Daoy (cell line): ENCODE measurements at regions not wholly inside any gene's neighbourhood (a gene's known extent, or its start where the extent isn't known, plus 50 kb on each side); places are given as distances from the start of the nearest gene placed in this dataset.

Experiments used
- DNase-seq: peaks from one replicate; pipeline ENCODE4 v3.0.0-alpha.2; 2015; ENCODE audit warnings: low read depth

GRCh38 chr11:91869686-91870085, 354.9 kb upstream of the FAT3 start:
- no peak for DNase-seq

DNA sequence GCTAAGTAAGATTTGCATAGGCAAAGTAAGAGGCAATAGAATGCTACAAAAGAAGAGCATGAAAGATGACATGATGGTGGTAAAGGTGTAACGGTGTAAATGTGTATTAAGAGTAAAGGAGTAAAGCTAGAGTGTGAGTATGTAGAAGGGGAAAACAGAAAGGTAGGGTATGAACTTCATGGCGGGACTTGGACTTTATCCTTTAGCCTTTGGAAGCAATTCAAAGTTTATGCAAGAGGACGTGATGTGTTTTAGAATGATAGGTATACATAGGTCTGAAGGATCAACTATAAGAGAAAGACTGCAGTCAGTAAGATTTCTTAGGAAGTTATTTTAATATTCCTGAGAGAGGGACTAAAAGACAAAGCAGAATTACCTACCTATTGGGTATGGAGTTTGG, 358.0 kb upstream of the FAT3 start:
- no peak for DNase-seq

DNA sequence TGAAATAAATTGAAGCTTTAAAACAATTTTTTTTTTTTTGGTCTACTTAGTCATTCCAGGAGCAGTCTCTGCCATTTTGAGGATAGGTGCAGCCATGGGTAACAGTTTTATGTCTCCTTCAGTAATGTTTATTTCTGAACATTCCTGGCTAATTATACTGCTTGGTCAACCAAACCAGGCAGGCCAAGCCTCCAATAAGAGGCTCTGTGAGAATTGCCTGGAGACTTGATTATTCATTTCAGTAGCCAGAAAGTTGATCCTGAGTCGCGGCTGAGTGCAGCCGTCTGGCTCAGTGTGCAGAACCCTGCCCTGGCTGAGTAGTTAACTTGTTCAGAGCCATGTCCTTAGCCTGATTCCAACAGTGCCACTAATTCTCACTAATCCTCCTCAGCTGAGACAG, 364.0 kb upstream of the FAT3 start:
- peak; percentile 13 for DNase-seq

DNA sequence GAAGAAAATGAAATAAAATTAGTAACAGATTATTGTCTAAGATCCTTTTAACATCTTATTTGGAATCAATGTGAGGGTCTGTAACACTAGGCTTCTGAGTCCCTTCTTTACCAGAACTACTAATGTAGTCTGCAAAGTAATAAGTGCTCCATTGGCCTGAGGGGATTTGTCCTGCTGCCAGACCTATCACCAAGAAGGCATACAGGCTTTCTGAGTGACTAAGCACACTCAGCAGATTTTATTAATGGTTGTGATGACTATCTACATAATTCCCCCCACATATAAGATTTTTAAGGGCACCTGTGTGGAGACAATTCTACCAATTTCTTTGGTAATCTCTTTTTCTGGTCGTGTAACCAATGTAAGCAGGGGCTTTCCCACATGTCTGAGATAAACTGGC, 365.0 kb upstream of the FAT3 start:
- peak; percentile 33 for DNase-seq

DNA sequence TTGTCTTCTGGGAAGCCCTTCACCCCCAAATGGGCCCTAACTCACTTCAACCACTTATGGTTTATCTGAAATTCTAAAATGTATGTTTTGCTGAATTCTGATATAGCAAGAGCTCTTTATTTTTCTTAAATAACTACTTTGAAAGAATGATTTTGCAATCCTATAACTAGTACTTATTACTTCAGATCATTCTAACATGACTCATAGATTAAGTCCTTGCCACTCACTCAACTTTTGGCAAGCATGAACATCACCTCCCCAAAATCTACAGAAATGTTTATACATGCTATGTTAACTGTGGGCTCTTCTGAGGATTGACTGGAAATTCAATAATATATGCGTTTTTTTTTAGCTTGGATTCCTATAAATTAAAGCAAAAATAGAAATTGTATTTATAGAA, 367.4 kb upstream of the FAT3 start:
- DNase-seq, result no peak

- no peak for DNase-seq
Measured at GRCh38 chr11:91854780-91855179, 369.8 kb upstream of the FAT3 start.

DNA sequence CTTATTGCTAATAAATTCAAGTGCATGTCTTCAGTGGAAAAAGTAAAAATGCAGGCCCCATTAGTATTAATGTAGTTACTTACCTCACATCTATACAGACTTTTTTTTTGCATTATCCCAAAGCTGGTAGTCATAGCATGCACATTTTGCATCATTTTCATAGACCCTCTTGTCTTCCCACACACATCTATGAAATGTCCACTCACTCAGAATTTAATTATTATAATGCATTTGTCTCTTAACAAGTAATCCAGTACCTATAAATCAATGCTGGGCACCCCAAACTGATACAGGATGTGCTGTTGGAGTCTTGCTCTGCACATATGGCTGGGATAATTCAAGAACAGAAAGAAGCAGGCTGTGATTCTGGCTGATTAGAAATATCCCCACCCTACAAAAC, 370.4 kb upstream of the FAT3 start:
- DNase-seq, result no peak

GRCh38 chr11:91851908-91852307, 372.7 kb upstream of the FAT3 start:
- DNase-seq, result no peak

- DNase-seq, result no peak
Measured at GRCh38 chr11:91850533-91851275, 373.9 kb upstream of the FAT3 start.

DNA sequence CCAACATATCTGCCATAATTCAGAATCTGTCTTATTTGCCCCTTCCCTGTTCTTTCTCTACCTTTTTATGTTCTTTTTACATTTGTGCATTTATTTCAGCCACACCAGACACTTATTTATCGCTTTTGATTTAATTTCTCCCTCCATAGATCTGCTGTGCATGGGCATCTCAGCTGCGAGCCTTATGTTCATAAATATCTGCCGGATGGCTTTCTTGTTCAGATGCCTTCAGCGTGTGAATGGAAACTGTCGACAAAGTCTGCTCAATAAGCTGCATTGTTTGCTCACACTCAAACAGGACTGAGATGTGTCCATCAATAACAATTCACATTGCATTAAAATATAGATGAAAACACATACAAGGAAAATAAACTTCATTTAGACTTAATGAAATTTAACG, 374.6 kb upstream of the FAT3 start:
- DNase-seq, result no peak

- no peak for DNase-seq
Measured at GRCh38 chr11:91846649-91847048, 378.0 kb upstream of the FAT3 start.

DNA sequence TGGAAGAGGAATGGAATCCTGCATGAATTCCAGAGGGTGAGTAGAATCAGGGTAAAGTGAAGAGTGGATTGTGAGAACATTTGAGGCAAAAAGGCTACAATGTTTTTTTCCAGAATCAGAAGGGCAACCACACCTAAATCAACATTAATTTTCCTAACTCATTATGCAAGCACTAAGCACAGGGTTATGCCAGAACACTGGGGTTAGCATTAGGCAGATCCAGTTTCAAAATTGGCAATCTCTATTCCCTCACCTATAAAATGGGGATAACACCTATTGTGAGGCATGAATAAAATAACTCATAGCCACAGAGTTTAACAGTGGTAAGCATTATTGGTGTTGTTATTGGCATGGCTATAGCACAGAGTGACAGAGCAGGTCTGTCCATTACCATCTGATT, 378.6 kb upstream of the FAT3 start:
- DNase-seq, result no peak

DNA sequence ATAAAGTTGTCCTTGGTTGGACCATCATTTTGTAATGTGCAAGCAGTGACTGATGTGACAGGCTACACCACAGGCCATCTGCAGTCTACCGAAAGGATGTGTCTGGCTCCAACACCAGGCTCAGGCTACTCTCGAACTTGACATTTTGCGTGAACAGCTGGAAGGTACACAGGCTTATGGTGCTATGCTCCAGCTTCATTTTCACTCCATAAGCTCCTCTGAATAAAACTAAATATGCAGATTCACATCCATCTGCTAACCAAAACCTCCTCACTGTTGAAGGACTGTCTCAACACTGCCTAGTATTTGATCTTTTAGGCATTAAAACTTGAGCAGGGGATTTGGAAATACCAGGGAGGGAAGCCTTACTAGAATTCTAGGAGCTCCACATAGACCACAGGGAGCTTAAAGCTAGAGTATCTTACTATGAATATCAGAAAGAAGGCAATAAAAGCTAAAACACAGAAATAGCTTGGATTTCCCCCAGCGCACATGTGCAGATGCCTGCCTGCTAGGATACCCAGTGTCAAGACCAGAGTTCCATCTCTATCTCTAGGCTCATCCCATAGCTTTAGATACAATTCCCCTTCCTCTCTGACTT, 383.9 kb upstream of the FAT3 start:
- no peak for DNase-seq

DNA sequence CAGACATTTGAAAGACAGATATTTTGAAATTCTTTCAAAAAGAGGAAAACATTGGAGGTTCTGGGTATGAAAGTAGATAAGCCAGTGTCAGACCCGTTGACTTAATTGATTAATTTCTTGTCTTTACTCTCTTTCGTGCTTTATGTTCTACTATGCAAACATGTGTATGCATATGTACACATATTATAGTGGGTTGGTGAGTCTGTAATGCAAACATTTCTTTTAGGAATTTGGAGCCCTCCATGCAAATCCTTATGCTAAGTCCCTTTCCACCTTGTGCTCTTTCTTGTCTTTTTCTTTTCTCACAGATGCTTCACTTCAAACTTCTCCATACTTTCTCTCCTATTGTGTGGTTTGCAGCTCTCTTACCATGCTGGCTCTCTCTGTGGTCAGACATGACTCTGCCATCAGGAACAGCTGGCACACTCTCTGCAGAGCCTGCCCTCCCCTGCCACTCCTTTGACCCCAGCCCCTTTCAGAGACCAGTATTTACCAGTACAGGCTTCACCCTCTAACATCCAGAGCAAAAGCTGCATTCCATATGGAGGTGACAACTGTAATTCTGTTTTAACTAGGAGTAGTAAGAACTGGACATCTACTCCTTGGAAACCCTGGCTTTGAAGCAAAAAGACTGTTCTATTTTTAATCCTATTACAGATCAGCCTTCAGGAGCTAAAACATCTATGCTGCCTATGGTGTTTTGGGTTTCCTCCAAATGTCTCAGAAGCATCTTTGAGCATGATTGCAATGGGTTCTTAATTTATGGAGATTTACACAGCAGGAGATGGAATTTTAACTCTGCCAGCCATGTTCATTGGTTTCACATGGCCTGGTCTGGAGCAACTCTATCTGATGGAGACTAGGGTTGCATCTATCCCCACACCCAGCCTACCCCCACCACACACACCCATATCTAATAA, 386.9 kb upstream of the FAT3 start:
- DNase-seq, result no peak

GRCh38 chr11:91835051-91835560, 389.5 kb upstream of the FAT3 start:
- DNase-seq, result no peak

GRCh38 chr11:91828901-91829300, 395.7 kb upstream of the FAT3 start:
- no peak for DNase-seq

GRCh38 chr11:91825777-91826176, 398.8 kb upstream of the FAT3 start:
- no peak for DNase-seq

- DNase-seq, result no peak
Measured at GRCh38 chr11:91823252-91823830, 401.3 kb upstream of the FAT3 start.

DNA sequence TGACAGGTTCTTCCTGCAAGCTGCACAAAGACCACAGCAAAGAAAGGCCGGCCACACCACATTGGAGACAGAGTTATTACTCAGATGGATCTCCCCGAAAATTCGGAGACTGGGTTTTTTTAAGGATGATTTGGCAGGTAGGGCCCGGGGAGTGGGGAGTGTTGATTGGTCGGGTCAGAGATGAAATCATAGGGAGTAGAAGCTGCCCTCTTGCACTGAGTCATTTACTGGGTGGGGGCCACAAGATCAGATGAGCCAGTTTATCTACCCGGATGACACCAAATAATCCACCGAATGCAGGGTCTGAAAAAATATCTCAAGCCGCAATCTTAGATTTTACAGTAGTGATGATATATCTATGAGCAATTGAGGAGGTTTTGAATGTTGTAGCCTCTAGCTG, 401.8 kb upstream of the FAT3 start:
- DNase-seq, result no peak

DNA sequence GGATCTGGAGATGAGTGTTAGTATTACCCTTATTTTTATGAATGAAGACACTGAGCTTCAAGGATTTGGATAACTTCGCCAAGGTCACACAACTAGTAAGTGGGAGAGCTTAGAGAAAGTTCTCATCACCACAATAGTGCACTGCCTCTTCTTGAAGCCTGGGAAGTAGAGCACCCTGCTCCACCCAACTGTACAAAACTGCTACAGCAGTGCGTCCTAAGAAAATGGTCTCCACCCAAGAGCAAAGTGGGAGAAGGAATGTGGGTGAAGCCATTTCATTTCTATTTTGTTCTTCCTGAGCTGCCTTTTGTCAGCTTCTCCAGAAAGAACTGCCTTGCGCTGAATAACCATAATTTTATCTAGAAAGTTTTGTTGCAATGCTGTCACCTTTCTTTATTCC, 403.9 kb upstream of the FAT3 start:
- no peak for DNase-seq

DNA sequence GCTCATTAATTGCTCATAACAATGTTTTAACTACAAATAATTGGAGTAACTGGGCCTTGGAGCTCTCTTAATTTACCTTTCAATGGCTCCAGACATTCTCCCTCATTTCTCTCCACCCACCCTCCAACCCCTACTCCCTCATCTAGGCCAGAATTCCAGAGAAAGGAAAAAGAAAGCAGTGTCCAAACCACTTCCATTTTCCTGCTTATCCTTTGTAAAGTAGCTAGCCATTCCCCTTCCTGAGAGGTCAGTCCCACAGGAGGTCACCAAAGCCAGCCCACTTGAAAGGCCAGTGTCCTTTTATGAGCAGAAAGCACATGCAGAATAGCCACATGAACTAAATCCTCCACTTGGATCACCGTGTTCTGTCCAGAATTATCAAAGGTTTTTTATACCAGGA, 404.8 kb upstream of the FAT3 start:
- DNase-seq, result no peak

GRCh38 chr11:91819195-91819594, 405.4 kb upstream of the FAT3 start:
- no peak for DNase-seq
